ENCODE measurements at regions not wholly inside any gene's neighbourhood (a gene's known extent, or its start where the extent isn't known, plus 50 kb on each side); places are given as distances from the start of the nearest gene placed in this dataset.

GRCh38 chr22:48596111-48596850 lies 1231.4 kb downstream of the BRD1 start:
- TF ChIP-seq CTCF (conservative IDR thresholded peaks at IDR 0.05; ENCODE audit: low read length) (no peak), EZH2phosphoT487 (IDR thresholded peaks at IDR 0.05; ENCODE audit: borderline replicate concordance) (no peak)
